Activated CD4-positive, alpha-beta T cell treated with anti-CD3 and anti-CD28 coated beads, Interleukin-2, amount 50 U/mL, for 4 hours (primary cell): ENCODE measurements at regions not wholly inside any gene's neighbourhood (a gene's known extent, or its start where the extent isn't known, plus 50 kb on each side); places are given as distances from the start of the nearest gene placed in this dataset.

Source experiments
- DNase-seq, 2 experiments: peaks; one replicate each; pipeline ENCODE4 v3.0.0-alpha.2; 2020

DNA sequence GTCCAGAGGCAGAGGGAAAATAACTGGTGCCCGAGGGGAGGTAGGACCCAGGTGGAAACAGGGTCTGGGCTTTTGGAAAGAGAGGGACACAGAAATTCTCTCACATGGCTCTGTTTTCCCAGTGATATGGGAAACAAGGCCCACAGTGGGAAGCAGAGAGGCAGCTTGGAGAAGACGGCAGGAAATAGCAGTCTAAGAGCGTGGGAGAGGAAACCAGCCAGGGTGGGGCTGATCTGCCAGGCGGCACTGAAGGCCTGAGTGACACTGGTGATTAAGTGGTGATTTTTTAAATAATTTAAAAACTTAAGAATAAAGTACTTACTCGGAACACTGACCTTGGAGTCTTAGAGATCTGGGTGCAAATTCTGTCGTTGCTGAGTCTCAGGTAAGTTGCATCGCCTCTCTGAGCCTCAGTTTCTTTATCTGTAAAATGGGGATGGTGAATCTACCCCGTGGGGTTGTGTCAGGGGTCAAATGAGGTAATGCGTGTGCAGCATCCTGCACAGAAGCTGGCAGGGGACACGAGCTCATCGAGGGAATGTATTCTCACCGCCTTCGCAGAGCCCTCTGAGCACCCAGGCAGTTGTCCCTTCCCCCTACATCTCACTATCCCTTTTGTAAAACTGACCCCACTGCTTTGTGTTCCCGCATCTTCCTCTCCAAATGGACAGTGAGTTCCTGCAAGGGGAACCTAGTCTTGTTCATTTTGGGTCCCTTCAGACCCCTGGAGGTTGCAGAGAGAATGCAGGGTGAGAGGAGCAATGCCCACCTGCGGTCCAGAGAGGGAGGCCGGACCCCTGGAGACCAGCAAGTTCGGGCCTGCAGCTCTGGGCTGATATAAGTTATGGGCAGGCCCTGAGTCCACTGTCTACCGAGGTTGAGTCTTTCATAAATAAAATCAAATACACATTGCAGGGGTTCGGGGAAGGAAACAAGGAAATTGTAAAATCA is 228.6 kb upstream of the PMEPA1 start:
- no peak for DNase-seq

GRCh38 chr20:57936636-57937385 is 227.0 kb upstream of the PMEPA1 start:
- no peak for DNase-seq

GRCh38 chr20:57934913-57935312 is 225.1 kb upstream of the PMEPA1 start:
- no peak for DNase-seq

DNA sequence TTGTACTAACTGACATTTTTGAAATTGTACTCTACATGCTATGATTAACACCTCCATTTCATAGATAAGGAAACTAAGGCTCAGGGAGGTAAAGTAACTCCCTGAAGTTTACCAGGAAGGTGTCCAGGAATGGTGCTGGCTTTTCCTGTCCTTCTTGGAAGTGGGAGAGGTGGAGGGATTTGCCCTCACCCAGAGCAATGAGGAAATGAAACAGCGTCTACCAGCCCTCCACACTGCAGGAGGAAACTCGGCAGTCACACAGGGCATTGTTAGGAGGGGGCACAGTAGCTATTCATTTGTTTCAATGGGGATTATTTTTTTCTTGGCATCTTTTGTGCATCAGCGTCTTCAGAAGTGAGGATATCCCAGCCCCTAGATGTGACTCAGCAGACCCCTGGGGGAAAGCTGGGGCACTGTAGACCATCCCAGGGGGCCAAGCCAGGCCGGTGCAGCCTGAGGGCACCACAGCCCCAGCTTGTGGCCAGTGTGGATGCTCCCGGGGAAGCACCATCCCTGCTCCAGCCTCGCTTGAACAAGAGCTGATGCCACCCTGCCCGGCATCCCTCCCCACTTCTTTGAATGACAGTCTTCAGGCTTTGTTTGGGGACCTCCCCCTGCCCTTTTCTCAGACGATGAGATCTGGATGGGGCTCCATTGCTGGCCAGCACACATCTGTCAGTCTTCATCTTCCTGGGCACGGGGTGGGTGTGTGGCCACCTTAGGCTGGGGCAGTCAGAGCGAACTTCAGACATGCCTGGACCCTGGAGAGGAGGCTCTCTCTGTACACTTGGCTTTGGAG is 224.4 kb upstream of the PMEPA1 start:
- no peak for DNase-seq

DNA sequence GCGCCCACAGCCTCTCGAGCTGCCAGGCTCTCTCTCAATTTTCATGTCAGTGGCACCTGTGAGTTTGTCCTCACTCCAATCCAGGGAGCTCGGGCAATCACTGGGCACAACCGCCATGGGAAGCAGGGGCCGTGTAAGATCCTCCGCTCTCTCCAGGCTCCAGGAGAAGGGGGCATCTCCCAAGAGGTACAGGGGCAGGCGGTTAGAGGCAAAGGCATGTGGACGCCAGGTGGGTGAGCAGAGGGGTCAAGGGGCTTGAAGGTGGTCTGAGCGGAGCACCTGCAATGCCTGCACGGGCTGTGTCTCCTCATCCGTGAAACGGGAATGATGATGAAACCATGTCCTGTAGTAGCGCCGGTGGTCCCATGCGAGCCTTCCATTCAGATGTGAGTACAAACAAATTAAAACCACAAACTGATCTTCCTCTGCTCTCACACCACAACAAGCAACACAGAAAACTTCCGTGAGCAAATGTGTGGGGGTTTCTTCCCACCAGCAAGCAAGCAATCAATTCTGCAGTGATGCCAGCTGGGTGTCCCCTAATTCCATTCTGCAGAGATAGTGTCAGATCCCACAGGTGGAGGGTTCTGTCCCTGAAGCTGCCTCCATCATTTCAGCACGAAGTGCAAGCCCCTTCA is 222.5 kb upstream of the PMEPA1 start:
- DNase-seq: no peak

- DNase-seq: no peak
Measured at GRCh38 chr20:57930351-57930750, 220.5 kb upstream of the PMEPA1 start.

DNA sequence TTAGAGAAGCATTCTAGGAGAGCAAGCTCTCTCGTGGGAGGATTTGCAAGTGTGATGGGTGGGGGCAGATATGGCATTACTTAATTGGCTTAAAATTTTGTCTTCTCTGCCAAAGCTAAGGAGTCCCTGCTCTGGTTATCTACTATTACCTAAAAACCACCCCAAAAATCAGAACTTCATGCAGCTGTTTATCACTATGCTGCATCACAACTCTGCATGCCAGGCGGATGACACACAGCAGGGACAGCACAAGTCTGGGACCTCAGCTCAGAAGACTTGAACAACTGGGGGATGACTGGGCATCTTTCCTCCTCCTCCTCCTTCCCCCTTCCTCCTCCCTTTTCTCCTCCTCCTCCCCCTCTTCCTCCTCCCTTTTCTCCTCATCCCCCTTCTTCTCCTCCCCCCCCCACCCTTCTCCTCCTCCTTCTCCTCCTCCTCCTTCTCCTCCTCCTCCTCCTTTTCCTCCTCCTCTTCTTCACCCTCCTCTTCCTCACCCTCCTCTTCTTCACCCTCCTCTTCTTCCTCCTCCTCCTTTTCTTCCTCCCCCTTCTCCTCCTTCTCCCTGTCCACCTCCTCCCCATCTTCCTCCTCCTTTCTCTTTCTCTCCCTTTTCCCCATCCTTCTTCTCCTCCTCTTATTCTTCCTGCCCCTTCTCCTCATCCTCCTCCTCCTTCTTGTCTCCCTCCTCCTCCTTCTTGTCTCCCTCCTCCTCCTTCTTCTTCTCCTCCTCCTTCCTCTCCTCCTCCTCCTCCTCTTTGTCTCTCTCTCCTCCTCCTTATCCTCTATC is 218.6 kb upstream of the PMEPA1 start:
- no peak for DNase-seq

GRCh38 chr20:57927376-57927775 is 217.6 kb upstream of the PMEPA1 start:
- no peak for DNase-seq

DNA sequence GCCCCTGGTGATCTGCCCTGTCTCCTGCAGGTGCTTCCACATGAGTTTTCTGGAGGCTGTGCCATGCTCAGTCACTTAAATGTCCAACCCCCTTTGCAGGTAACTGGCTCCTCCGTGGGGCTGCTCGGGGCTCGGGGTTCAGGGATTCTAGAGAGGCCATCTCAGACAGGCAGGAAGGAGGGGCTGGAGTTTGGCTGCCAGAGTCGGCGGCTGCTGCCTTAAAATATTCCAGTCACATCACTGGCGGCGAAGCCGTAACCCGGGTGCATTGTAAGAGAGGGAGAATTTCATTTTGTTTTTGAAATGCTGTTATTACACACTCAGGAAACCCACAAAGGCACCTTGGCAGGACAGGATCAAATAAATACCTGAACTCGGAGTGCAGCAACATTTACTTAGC is 212.9 kb upstream of the PMEPA1 start:
- no peak for DNase-seq

GRCh38 chr20:57922083-57922482 is 212.3 kb upstream of the PMEPA1 start:
- no peak for DNase-seq

DNA sequence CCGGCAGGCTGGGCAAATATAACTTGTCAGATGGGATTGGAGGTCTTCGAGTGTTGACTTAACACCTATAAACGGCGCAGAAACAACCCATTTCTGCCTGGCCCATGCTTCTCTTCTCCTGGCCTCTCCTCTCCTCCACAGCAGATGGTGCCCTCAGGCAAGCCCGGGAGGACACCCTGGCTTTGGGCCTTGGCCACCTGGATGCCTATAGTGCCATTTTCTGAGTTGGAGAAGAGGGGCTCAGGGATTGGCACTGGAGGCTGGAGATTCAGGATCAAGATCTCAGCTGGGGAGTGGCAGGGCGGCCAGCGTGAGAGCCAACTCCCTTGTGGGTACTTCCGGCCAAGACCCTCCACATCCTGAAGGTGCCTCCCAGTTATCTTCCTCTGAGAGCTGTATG is 211.9 kb upstream of the PMEPA1 start:
- DNase-seq: no peak

DNA sequence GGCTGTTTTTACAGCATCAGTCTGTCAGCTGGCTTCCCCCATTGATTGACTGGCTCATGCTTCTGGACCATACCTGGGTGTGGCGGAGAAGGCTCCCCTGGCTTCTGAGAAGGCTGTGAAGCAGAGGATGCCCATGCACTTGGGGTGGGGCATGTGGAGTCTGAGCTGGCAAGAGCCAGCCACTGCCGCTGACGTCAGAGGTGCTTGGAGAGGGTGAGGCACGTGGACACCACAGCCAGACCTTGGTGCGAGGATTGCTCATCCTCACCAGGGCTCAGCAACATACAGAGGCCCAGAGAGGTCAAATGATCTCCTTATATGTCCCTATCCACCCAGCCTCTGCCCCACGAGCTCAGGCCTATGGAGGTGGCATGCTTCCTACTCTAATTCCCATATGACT is 211.2 kb upstream of the PMEPA1 start:
- DNase-seq: no peak

DNA sequence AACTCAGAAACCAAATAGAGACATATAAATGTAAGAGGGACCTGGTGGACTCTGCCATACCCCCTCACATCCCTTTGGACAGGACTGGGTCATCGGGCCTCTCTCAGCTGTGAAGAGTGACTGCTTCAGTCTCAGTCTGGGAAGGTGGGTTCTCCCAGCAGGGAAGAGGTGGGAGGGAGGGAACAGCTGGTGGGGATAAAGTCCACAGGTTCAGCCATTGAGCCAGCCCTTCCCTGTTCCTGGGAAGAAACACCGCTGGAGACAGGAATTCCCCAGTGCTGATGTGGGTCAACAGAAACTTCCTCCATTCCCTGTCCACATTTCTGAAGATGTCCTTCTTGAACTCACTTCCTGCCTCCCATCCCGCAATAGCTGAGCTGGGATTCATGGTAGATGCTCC is 209.2 kb upstream of the PMEPA1 start:
- DNase-seq: no peak

- DNase-seq: no peak
Measured at GRCh38 chr20:57918551-57918950, 208.7 kb upstream of the PMEPA1 start.

GRCh38 chr20:57914205-57914604 is 204.4 kb upstream of the PMEPA1 start:
- DNase-seq: no peak

DNA sequence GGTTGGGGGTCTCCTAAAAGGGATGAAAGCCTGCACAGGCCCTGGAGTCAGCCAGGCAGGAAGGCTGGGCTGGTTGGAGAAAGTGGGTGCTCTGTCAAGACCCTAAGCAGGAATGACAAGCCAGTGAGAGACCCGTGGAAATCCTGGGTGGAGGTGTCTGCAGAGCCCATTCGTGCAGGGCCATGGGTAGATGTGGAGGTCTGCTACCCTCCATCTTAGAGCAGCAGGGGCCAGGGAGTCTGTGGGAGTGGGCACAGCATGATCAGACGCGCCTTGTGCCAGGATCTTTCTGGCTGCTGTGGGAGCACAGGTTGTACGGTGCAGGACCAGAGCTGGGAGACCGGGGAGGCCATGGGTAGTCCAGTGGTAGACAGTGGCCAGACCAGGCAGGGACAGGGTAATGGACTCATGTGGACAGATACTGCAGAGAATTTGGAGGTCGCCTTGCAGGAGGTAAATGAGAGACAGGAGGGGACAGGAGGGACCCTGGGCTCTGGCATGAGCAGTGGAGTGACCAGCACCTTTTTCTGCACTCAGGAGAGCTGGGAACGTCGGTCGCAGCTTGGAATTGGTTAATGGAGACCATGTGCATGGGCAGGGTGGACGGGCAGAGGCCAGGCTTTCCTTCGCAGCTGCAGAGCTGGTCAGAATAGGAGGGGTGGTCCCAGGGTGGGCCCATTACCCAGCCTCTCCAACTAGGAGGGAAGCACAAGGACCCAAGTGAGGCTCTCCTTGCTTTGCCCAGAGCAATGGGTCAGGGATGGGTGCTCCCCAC is 203.5 kb upstream of the PMEPA1 start:
- no peak for DNase-seq

- DNase-seq: no peak
Measured at GRCh38 chr20:57912227-57912582, 202.4 kb upstream of the PMEPA1 start.

- DNase-seq: no peak
Measured at GRCh38 chr20:57911512-57912226, 201.9 kb upstream of the PMEPA1 start.

DNA sequence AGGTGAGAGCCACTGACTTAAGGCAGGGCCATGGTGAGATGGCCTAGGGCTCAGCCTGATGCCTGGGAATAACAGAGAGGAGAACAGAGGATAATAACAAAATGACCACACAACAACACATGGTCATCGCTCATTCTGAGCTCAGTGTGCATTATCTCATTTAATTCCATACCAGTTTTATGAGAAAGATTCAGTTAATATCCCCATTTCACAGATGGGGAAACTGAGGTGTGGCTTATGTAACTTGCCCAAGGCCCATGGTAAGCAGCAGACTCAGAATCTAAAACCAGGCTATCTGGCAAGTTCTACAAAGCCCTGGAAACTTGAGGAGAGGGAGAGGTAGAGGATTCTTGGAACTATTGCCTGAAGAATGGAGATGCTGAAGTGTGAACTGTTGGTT is 200.9 kb upstream of the PMEPA1 start:
- no peak for DNase-seq

DNA sequence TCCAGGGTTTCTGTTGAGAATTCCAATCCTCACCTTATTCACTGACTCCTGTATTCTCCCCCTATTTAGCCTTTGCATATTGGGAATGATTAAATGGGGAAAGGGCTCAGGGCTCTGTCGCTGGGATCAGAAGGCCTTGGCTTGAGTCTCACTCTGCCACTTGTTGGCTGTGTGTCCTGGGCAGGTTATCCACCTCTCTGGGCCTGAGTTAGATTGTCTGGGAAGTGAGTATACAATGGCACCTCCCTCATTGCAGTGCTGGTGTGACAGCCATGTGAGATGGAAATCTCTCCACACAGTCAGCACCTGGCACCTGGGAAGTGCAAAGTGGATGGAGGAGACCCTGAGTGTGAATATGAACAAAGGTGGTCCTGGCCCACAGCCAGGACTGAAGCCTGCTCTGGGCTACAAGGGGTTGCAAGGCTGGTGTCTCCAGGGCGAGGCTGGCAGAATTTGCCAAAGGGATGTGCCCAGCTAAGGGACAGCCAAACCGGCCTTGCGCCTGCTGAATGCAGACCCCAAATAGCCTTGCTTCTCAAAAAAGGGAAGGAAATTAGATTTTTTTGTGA is 200.0 kb upstream of the PMEPA1 start:
- no peak for DNase-seq
